Hepatocyte (in vitro differentiated cells): ENCODE measurements at regions not wholly inside any gene's neighbourhood (a gene's known extent, or its start where the extent isn't known, plus 50 kb on each side); places are given as distances from the start of the nearest gene placed in this dataset.

Source experiments
- CTCF ChIP-seq: fragments of 200-600 bp; sonication (generic); IDR thresholded peaks from 2 replicates; pipeline ENCODE4 v1.5.1; 2016; ENCODE audit warnings: antibody characterized with exemption, mild to moderate bottlenecking; ENCODE audit not compliant: poor library complexity
- EZH2 ChIP-seq: fragments of 200-600 bp; sonication (generic); IDR thresholded peaks from 2 replicates; pipeline ENCODE4 v1.6.1; 2016; ENCODE audit warnings: antibody characterized with exemption, mild to moderate bottlenecking, borderline replicate concordance

DNA sequence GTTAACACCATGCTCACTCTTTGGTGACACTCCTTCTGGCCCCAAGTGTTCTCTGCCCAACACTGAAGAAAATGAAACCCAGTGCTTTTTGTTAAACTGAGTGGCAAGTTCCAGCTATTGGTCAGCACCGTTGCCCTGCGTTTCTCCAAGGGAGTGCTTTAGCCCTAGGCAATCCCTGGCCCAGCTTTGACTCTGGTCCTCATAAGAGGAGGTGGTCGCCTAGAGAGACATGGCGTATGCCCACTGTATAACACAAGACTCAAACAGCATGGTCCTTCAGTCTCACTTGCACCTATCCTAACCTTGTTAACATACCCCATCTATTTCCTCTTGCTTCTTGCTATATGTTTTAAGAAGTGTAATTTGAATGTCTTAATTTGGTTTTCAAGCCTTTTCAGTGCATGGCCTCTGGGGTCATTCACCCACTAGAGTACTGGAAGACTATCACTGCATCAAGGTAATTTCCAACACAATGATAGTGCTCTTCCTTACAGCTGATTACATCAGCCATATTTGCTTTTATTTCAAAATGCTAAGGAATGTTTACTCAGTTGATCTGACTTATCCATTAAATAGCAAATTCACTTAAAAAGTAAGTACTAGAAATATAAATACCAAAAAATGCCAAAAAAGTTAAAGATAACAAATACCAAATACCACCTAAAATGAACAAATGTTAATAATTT, 190.5 kb upstream of the SOX21 start:
- TF ChIP-seq CTCF (no peak), EZH2 (no peak)
